Ramos (cell line): ENCODE measurements at regions not wholly inside any gene's neighbourhood (a gene's known extent, or its start where the extent isn't known, plus 50 kb on each side); places are given as distances from the start of the nearest gene placed in this dataset.
"Not testable (repeated sequence)": the region's sequence is repeated elsewhere in the genome, so short reads cannot be mapped to it uniquely, and the experiment has no call there.

ENCODE experiments used
- in situ Hi-C: fragments of 300-500 bp; cut with MboI; formaldehyde crosslinking; loops from one replicate; pipeline ENCODE4 v1.14.3; 2022; ENCODE audit warnings: low sequenced_read_pairs; ENCODE audit not compliant: unreplicated experiment

DNA sequence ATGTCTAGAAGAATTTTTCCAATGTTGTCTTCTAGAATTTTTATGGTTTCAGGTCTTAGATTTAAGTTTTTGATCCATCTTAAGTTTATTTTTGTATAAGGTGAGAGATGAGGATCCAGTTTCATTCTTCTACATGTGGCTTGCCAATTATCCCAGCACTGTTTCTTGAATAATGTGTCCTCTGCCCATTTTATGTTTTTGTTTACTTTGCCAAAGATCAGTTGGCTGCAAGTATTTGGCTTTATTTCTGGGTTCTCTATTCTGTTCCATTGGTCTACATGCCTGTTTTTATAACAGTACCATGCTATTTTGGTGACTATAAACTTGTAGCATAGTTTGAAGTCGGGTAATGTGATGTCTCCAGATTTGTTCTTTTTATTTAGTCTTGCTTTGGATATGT, 78.2 kb upstream of the PTPN13 start:
- in situ Hi-C loops, result not testable (repeated sequence)

DNA sequence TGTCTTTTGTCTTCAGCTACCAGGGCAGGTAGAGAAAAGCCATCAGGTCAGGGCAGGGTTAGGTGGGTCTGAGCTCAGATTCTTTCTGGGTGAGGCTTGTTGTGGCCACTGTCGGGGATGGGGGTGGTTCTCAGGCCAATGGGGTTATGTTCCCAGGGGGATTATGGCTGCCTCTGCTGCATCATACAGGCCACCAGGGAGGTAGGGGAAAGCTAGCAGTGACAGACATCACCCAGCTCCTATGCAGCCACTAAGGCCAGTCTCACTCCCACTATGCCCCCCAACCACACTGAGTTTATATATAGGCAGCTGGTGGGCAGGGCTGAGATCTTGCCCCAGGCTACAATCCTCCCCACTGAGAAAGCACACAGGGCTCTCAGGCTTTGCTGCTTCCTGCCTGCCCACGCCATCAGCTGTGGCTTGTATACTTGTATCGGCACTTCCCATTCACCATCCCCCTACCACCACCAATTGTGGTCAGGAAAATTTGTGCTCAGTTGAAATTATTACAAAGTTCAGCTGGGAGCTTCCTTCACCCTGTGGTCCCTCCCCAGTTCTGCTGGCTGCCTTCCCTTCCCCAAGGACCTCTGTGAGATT, 72.6 kb upstream of the PTPN13 start:
- in situ Hi-C loops, result no loop called here

DNA sequence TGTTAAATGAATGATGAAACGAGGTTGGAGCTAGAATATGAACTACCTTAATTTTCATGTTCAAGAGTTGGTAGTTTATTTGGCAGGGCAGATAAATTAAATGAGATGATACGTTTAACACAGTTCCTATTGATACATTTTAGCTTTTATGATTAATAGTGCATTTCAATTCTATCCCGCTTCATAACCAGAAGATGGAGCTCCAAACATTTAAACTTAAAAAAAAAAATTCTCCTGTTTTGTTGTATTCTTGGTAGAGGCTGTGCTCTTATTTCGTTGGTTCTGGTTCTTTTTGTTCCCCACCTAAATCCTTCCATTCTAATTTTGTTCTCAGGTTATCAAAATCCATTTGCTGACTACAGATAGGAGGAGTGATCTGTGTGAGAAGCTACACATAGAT, 71.8 kb upstream of the PTPN13 start:
- in situ Hi-C loops, result no loop called here

- in situ Hi-C loops, result no loop called here
These were observed 70.8 kb upstream of the PTPN13 start for GRCh38 chr4:86523333-86523732.

- in situ Hi-C loops, result not testable (repeated sequence)
These were observed 66.4 kb upstream of the PTPN13 start for GRCh38 chr4:86527713-86528112.

DNA sequence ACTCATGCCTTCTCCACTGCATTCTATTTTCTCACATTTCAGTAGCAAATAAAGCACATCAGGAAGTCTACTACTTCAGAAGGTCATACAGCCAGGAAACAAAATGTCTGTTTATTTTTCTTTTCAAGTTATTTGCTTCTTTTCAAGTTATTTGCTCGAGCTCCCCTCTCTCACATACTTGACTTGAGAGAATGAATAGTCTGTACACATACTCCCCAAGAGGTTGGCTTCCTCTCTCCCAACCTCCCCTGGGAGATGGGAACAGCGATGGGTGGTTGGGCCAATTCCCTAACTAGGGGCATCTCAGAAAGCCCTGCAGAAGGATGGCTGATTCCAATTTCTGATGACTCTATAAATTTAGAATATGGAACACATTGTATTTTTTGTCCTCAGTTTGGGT, 64.7 kb upstream of the PTPN13 start:
- in situ Hi-C loops, result no loop called here

- in situ Hi-C loops, result no loop called here
These were observed 63.9 kb upstream of the PTPN13 start for GRCh38 chr4:86530183-86530582.

GRCh38 chr4:86531440-86531839, 62.7 kb upstream of the PTPN13 start:
- in situ Hi-C loops, result no loop called here

DNA sequence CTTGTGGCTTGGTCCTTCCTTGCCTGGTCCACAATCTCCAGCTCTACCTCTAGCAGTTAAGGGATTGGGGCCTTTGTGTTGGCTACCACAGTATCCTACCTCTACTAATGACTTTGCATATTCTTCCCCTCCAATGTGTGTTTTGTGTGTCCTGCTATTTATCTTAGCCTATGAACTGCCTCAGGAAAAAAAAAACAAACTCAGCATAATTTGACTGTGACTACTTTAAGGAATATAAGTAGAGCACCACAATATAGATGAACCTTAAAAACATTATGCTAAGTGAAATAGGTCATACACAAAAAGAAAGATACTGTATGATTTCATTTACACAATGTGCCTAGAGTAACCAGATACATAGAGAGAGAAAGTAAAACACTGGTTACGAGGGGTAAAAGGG, 61.3 kb upstream of the PTPN13 start:
- in situ Hi-C loops, result no loop called here

- in situ Hi-C loops, result no loop called here
These were observed 58.0 kb upstream of the PTPN13 start for GRCh38 chr4:86536151-86536550.

DNA sequence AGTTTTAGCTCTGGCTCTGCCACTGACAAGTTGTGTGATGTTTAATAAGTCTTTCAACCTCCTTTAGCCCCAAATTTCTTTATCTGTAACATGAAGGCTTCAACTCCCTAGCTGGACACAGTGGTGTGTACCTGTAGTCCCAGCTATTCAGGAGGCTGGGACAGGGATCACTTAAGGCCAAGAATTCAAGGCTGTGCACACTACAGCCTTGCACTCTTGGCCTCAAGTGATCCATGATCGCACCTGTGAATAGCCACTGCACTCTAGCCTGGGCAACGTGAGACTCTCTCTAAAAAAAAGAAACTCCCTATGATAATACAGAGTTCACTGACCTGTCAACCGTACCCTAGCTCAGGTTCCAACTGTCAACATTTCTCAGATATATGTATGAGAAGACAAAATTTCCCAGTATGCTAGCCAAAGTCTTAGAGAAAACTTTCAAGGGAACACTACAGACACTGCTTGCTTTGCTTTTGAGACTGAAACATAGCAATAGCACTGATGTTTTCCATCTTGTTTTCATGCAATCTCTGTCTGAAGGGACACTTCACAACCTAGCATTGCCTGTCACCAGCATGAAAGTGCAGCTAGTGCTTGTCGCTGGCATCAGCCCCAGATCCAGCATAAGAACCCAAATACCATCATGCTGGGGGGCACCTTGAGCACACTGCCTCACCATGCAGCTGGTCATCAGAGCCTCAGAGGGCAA, 51.6 kb upstream of the PTPN13 start:
- in situ Hi-C loops, result no loop called here

GRCh38 chr4:86543080-86543479, 51.0 kb upstream of the PTPN13 start:
- in situ Hi-C loops, result no loop called here

GRCh38 chr4:86543560-86544309, 50.4 kb upstream of the PTPN13 start:
- in situ Hi-C loops, result no loop called here

DNA sequence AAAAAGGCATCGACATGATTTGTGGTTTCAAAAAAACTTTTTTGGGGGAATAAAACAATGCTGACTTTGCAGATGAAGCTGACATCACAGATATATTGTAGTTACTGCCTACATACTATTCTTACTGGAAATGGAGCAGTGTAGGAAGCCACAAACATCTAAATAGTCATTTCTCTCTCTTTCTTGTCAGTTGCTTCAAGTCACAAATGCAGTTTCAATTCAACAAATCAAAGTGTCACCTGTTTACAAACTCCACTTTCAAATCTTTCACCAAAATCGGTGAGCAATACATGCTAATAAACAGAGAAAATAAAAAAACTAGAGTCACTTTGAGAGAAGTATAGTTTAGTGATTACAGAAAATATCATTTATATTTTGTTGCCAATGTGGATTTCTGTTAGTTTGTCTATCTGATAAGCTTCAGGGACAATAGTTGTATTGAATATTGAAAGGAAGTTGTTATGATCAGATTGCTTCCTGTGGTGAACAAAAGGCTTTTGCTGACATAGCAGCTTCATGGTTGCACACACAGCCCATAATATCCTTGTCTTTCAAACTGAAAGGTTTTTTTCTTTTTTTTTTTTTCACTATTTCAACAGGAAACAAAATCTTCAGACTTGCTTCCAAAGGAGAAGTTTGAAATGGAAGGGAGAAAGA, 49.7 kb upstream of the PTPN13 start:
- in situ Hi-C loops, result no loop called here
